B cell (primary cell): ENCODE measurements at regions not wholly inside any gene's neighbourhood (a gene's known extent, or its start where the extent isn't known, plus 50 kb on each side); places are given as distances from the start of the nearest gene placed in this dataset.

Source experiments
- ATAC-seq: fragments of 200-7000 bp; cut with Tn5 transposase; one replicate; pipeline ENCODE4 v1.10.0; 2021; ENCODE audit warnings: low read depth, mild to moderate bottlenecking, moderate number of reproducible peaks, moderate library complexity
- CTCF ChIA-PET: fragments of 350-600 bp; sonication (Branson Sonifier 250); formaldehyde crosslinking; loops from one replicate; lab custom pipeline; 2021; ENCODE audit warnings: antibody characterized with exemption, inconsistent platforms; lab: Charles Lee
- POLR2A ChIA-PET: fragments of 350-600 bp; sonication (Branson Sonifier 250); formaldehyde crosslinking; loops from one replicate; lab custom pipeline; 2021; ENCODE audit warnings: antibody characterized with exemption; lab: Charles Lee
- DNase-seq: peaks from one replicate; pipeline ENCODE4 v3.0.0; 2013
- H2AFZ ChIP-seq: 2 replicates; pipeline ENCODE4 v1.6.1; 2012; ENCODE audit warnings: mild to moderate bottlenecking, low read depth, low read length; ENCODE audit not compliant: insufficient read depth, poor library complexity, severe bottlenecking
- H3K27ac ChIP-seq, 2 donors: 1 replicate in 1 of 2; 2 replicates in 1 of 2; pipeline ENCODE4 v1.5.1; 2012 to 2013; ENCODE audit warnings: low read length in 2 of 2, mild to moderate bottlenecking in 2 of 2, moderate library complexity in 1 of 2
- H3K27me3 ChIP-seq, 4 experiments: fragments of 200-600 bp in 1 of 4; sonication (generic) in 1 of 4; replicated peaks in 1 of 4; 1 replicate in 2 of 4; 2 replicates in 2 of 4; pipeline versions ENCODE4 v1.6.1 to v1.7.0; 2013 to 2016; ENCODE audit warnings: low read length in 3 of 4, mild to moderate bottlenecking in 2 of 4, mixed read lengths in 1 of 4, moderate library complexity in 1 of 4; ENCODE audit not compliant: insufficient read depth in 4 of 4, control insufficient read depth in 3 of 4; ENCODE audit errors: control extremely low read depth in 1 of 4
- H3K36me3 ChIP-seq, 2 experiments: replicated peaks in 1 of 2; 1 replicate in 1 of 2; 2 replicates in 1 of 2; pipeline versions ENCODE4 v1.6.1 to v1.7.1; 2013; ENCODE audit warnings: low read length in 1 of 2; ENCODE audit not compliant: insufficient read depth in 2 of 2, control insufficient read depth in 1 of 2; ENCODE audit errors: control extremely low read depth in 1 of 2, extremely low read depth in 1 of 2
- H3K4me1 ChIP-seq, 2 donors: fragments of 200-600 bp in 1 of 2; sonication (generic) in 1 of 2; 1 replicate in 1 of 2; 2 replicates in 1 of 2; pipeline versions ENCODE4 v1.5.1 to v1.6.1; 2013 to 2017; ENCODE audit warnings: low read length in 2 of 2; ENCODE audit not compliant: control insufficient read depth in 2 of 2, insufficient read depth in 2 of 2
- H3K4me2 ChIP-seq: replicated peaks from 2 replicates; pipeline ENCODE3; 2012; ENCODE audit warnings: mild to moderate bottlenecking, low read depth, low read length; ENCODE audit not compliant: poor library complexity, severe bottlenecking
- H3K4me3 ChIP-seq, 5 experiments: fragments of 200-600 bp in 1 of 5; sonication (generic) in 1 of 5; 1 replicate in 3 of 5; 2 replicates in 2 of 5; pipeline versions ENCODE4 v1.5.1 to v1.7.0; 2011 to 2016; ENCODE audit warnings: low read length in 4 of 5, mild to moderate bottlenecking in 4 of 5, low read depth in 2 of 5, control low read depth in 1 of 5, moderate library complexity in 1 of 5; ENCODE audit not compliant: insufficient read depth in 1 of 5; ENCODE audit errors: control extremely low read depth in 1 of 5, extremely low read depth in 1 of 5
- H3K79me2 ChIP-seq: fragments of 200-600 bp; sonication (generic); one replicate; pipeline ENCODE4 v1.6.0; 2016; ENCODE audit warnings: low read length; ENCODE audit not compliant: control insufficient read depth, insufficient read depth
- H3K9ac ChIP-seq: fragments of 200-600 bp; sonication (generic); 2 replicates; pipeline ENCODE4 v1.6.1; 2017; ENCODE audit warnings: mild to moderate bottlenecking, low read length, moderate library complexity
- H3K9me3 ChIP-seq, 3 donors: one replicate each; pipeline versions ENCODE4 v1.6.1 to v1.7.1; 2013; ENCODE audit warnings: low read length in 2 of 3; ENCODE audit not compliant: control insufficient read depth in 2 of 3, insufficient read depth in 1 of 3; ENCODE audit errors: control extremely low read depth in 1 of 3
- H4K20me1 ChIP-seq: 2 replicates; pipeline ENCODE4 v1.6.0; 2012; ENCODE audit warnings: mild to moderate bottlenecking, low read length; ENCODE audit not compliant: insufficient read depth, control insufficient read depth, poor library complexity, severe bottlenecking
- H3K27ac Mint-ChIP-seq: one replicate; pipeline ENCODE4 v1.8.0; 2021; ENCODE audit warnings: mixed read lengths
- H3K27me3 Mint-ChIP-seq: one replicate; pipeline ENCODE4 v1.8.0; 2021; ENCODE audit warnings: mixed read lengths
- H3K4me1 Mint-ChIP-seq: one replicate; pipeline ENCODE4 v1.8.0; 2021; ENCODE audit warnings: mixed read lengths
- H3K4me3 Mint-ChIP-seq: one replicate; pipeline ENCODE4 v1.8.0; 2021; ENCODE audit warnings: mixed read lengths
- H3K9me3 Mint-ChIP-seq: one replicate; pipeline ENCODE4 v1.8.0; 2022; ENCODE audit warnings: mixed read lengths; ENCODE audit not compliant: insufficient read depth
- CTCF ChIP-seq: fragments of 200-600 bp; IDR thresholded peaks from one replicate; pipeline ENCODE4 v1.8.0; 2022; ENCODE audit warnings: antibody characterized with exemption, mild to moderate bottlenecking
- EZH2 ChIP-seq: IDR thresholded peaks from 2 replicates; pipeline ENCODE4 v1.6.1; 2012; ENCODE audit warnings: borderline replicate concordance, low read depth, mild to moderate bottlenecking, moderate library complexity, low read length; ENCODE audit not compliant: insufficient read depth, poor library complexity, severe bottlenecking
- WGBS: methylation state at CpG from one replicate; pipeline ENCODE4 v1.1.5; 2013; ENCODE audit warnings: missing lambda C conversion rate; ENCODE audit not compliant: insufficient coverage; 5-methylcytosine and 5-hydroxymethylcytosine counted together
- intact Hi-C: fragments of 100-400 bp; cut with micrococcal nuclease; formaldehyde crosslinking; loops from one replicate; pipeline ENCODE4 v1.10.0; 2022

- H3K4me1 Mint-ChIP-seq: no peaks in the 10 kb centered on the region
- CTCF ChIA-PET: no interaction called here
- no peaks in the 10 kb centered on the region for H3K27me3 Mint-ChIP-seq
- Histone ChIP-seq H3K9me3 (no peaks in the 10 kb centered on the region), H3K27ac (no peak overlapping the region), H3K27me3 (no peaks in the 10 kb centered on the region), H3K36me3 (no peaks in the 10 kb centered on the region), H3K4me3 (no peak overlapping the region), H3K4me1 (no peaks in the 10 kb centered on the region), H3K4me2 (no peak overlapping the region), H4K20me1 (no peaks in the 10 kb centered on the region), H3K9ac (no peak overlapping the region), H3K79me2 (no peaks in the 10 kb centered on the region), H2AFZ (no peak overlapping the region)
- POLR2A ChIA-PET: no interaction called here
- no peak for ATAC-seq
- TF ChIP-seq EZH2: no peak
- H3K9me3 Mint-ChIP-seq: no peaks in the 10 kb centered on the region
- intact Hi-C loops: no loop called here
- WGBS: no CpG with 5 or more reads among the region's 2 CpGs
- no peak overlapping the region for H3K27ac Mint-ChIP-seq
- H3K4me3 Mint-ChIP-seq: no peak overlapping the region
- no peak for DNase-seq
These were observed 586.2 kb upstream of the CITED2 start for GRCh38 chr6:139960671-139961070.

DNA sequence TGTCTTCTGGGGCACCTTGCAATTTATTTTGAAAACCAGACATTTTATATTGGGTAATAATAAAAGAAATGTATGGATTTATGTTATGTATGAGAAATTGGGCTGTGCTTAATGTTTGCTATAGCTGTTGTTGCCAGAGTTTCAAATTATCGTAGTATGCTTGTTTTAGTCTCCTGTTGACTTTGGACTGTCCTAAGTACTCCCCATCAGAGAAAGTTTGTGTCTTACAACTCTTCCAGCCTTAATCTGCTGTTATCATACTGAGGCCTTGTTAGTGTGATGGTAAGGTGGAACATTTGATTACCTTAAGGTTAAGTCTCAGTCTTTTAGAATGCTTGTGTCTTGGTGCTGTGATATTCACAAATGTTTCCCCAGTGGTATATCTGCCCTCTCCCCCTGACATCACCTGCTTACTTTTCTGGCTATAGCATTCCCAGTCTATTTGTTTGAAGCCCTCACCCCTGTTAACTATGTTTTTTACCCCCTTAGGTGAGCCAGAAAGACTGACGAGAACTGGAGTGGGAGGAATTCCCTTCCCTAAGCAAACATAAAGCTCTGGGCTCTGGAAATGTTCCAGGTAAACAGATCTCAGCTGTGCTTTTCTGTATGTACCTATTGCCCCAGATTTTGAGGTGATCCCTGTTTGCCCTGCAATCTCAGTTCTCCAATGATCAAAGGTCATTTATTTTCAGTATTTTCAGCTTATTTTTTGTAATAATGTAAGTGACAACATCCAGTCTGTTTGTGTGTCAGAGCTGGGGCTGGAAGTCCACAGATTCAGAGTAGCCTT is 581.1 kb upstream of the CITED2 start:
- no CpG with 5 or more reads among the region's 2 CpGs for WGBS

More for the DNA sequence above, 581.1 kb upstream of the CITED2 start:
- no peaks in the 10 kb centered on the region for H3K36me3 ChIP-seq
- no peaks in the 10 kb centered on the region for H3K27me3 ChIP-seq
- no peaks in the 10 kb centered on the region for H3K4me1 Mint-ChIP-seq
- TF ChIP-seq CTCF: no peak
- TF ChIP-seq EZH2: no peak
- peaks cover 9% of the 10 kb centered on the region for H3K9me3 Mint-ChIP-seq
- no peak for DNase-seq
- no peaks in the 10 kb centered on the region for H3K27me3 Mint-ChIP-seq
- no peak overlapping the region for H3K4me3 Mint-ChIP-seq
- H2AFZ ChIP-seq: no peak overlapping the region
- no peaks in the 10 kb centered on the region for H3K79me2 ChIP-seq
- H3K9me3 ChIP-seq: peaks cover 0 to 3% (median 0%) of the 10 kb centered on the region in 3 donors
- H3K4me1 ChIP-seq: no peaks in the 10 kb centered on the region
- H3K4me3 ChIP-seq: no peak overlapping the region
- no peak for ATAC-seq
- intact Hi-C loops: no loop called here
- H3K4me2 ChIP-seq: no peak overlapping the region
- H3K27ac ChIP-seq: no peak overlapping the region
- POLR2A ChIA-PET: no interaction called here
- CTCF ChIA-PET: interaction anchor here (0.8 kb wide), 1 partner anchor 540 kb away, joined by 3 read pairs; no protein-coding TSS in a partner anchor
- no peak overlapping the region for H3K27ac Mint-ChIP-seq
- H4K20me1 ChIP-seq: no peaks in the 10 kb centered on the region
- H3K9ac ChIP-seq: no peak overlapping the region
